ENCODE measurements at regions not wholly inside any gene's neighbourhood (a gene's known extent, or its start where the extent isn't known, plus 50 kb on each side); places are given as distances from the start of the nearest gene placed in this dataset.
"Not testable (repeated sequence)": the region's sequence is repeated elsewhere in the genome, so short reads cannot be mapped to it uniquely, and the experiment has no call there.

- no peak for TF ChIP-seq CTCF (conservative IDR thresholded peaks at IDR 0.05; ENCODE audit: low read depth, low read length)
- no peak overlapping the region for H3K4me3 ChIP-seq (ENCODE audit: low read depth, low read length)
- no peak for DNase-seq (ENCODE audit: low read depth)
These were observed 251.6 kb upstream of the SLC16A7 start for GRCh38 chr12:59344224-59344623.

GRCh38 chr12:59329462-59329861 is 266.4 kb upstream of the SLC16A7 start:
- no peak for DNase-seq (ENCODE audit: low read depth)
- TF ChIP-seq CTCF (conservative IDR thresholded peaks at IDR 0.05; ENCODE audit: low read depth, low read length): no peak
- H3K4me3 ChIP-seq (ENCODE audit: low read depth, low read length): no peak overlapping the region

- not testable (repeated sequence) for H3K4me3 ChIP-seq (ENCODE audit: low read depth, low read length); DNase-seq (ENCODE audit: low read depth)
These were observed 267.3 kb upstream of the SLC16A7 start for GRCh38 chr12:59328395-59329075.

GRCh38 chr12:59326457-59326856 is 269.4 kb upstream of the SLC16A7 start:
- not testable (repeated sequence) for H3K4me3 ChIP-seq (ENCODE audit: low read depth, low read length); DNase-seq (ENCODE audit: low read depth)

GRCh38 chr12:59322473-59322872 is 273.4 kb upstream of the SLC16A7 start:
- TF ChIP-seq CTCF (conservative IDR thresholded peaks at IDR 0.05; ENCODE audit: low read depth, low read length): no peak
- no peak for DNase-seq (ENCODE audit: low read depth)
- H3K4me3 ChIP-seq (ENCODE audit: low read depth, low read length): no peak overlapping the region

GRCh38 chr12:59321278-59321677 is 274.6 kb upstream of the SLC16A7 start:
- H3K4me3 ChIP-seq (ENCODE audit: low read depth, low read length): no peak overlapping the region
- TF ChIP-seq CTCF (conservative IDR thresholded peaks at IDR 0.05; ENCODE audit: low read depth, low read length): no peak
- DNase-seq (ENCODE audit: low read depth): no peak

- no peak for TF ChIP-seq CTCF (conservative IDR thresholded peaks at IDR 0.05; ENCODE audit: low read depth, low read length)
- no peak for DNase-seq (ENCODE audit: low read depth)
These were observed 275.7 kb upstream of the SLC16A7 start for GRCh38 chr12:59320112-59320511.

GRCh38 chr12:59318940-59319339 is 276.9 kb upstream of the SLC16A7 start:
- TF ChIP-seq CTCF (conservative IDR thresholded peaks at IDR 0.05; ENCODE audit: low read depth, low read length): no peak
- no peak for DNase-seq (ENCODE audit: low read depth)
- H3K4me3 ChIP-seq (ENCODE audit: low read depth, low read length): no peak overlapping the region

More at GRCh38 chr12:59320112-59320511, 275.7 kb upstream of the SLC16A7 start:
- H3K4me3 ChIP-seq (ENCODE audit: low read depth, low read length): no peak overlapping the region

Data from epithelial cell of proximal tubule (primary cell).